ENCODE measurements at regions not wholly inside any gene's neighbourhood (a gene's known extent, or its start where the extent isn't known, plus 50 kb on each side); places are given as distances from the start of the nearest gene placed in this dataset.

DNA sequence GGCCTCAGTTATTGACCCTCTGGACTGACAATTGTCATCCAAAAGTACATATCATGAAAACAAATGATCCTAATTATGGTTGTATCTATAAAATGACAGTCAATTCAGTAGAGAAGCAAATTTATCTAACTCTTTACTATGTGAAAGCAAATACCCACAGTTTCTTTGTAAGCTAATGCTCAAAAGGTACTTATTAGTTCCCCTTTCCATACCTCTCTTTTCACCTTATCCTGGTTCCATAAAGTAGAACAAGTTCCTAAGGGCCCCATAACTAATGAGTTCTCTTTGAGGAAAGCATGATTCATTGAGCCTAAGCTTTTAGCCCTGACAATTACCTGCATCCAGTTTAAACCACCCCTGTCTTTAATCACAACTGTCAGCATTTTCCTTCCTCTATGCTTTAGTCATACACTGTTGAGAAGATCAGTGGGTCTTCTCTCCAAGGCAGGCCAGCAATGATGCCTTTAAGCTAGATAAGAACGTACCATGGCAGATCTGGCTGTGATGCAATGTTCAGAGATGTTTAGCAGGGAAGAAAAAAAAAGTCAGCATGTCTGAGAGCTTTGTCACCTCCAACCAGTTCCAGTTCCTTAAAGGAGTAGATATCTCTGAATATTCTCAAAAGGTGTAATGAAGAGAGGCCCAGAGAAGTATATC, 179.7 kb upstream of the RASGEF1B start:
- no peak for DNase-seq

DNA sequence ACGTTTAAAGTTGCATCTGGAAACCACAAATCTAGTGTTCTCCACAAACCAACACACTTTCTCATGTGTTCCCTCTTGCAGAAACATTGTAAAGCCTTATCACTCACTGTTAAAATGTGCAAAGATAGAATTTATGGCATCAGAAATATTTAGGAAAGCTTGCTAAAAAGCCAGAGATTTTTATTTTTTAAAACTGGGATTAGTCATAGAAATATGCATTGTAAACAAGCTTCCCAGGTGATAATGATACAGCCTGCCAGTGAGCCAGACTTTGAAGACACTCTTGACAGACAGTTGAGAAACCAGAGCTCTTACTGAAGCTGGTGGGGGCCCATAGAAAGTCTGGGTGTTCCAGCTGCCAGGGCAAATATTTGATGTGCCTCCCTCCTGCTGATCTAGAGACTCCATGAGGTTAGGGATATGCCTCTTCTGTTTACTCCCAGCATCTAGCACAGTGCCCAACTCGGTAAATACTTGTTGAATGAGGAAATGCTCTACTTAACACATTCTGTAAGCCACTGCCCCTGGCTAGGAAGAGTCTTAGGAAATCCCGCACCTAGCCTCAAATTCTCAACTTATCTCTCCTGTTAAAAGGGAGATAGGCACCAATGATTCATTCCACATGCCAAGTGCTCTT, 179.0 kb upstream of the RASGEF1B start:
- DNase-seq, result peak; percentile 71

DNA sequence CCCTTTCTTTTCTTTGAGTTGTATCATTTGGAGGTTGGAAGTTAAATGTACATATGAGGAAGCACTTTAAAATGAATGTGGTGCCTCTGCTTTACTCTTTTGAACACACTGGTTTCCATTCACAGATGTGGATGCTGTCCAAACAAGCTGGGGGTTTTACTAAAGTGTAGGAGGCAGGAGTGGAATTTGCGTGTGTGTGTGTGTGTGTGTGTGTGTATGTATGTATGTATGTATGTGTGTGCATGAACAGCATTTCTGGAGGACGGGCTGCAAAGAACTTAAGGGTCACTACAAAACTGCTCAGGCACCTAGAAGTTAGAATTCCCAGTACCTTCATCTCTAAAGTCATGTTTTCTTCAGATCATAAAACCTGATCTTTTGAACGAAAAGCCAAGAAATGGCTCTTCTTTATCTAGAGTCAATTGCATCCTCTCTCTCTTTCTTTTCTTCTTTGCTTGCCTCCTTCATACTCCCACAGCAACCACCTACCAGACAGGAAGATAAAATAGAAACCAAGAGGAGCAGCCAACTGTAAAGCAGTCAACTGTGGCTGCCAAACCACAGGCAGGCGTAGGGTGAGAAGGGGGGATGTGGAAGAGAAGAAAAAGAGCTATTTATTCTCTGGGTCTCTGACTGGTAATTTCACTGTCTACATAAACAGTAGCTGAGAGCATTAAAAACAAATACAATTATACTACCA, 177.0 kb upstream of the RASGEF1B start:
- no peak for DNase-seq

DNA sequence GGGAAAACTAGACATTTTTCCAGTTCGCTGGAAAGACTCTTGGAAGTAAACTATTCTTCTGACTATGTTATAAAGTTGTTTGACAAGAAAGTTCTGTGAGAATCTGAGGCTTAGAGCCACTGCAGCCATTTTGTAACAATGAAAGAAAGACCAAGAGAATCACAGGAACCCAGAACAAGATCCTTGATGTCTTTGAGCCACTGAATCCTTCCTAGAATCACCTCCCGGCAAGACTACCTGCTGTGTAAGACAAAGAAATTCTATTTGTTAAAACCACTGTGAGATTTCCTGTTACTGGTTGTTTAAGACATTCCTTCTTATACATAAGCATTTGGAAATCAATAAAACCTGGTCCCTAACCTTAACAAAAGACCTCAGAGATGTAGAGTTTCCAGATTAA, 175.7 kb upstream of the RASGEF1B start:
- no peak for DNase-seq

DNA sequence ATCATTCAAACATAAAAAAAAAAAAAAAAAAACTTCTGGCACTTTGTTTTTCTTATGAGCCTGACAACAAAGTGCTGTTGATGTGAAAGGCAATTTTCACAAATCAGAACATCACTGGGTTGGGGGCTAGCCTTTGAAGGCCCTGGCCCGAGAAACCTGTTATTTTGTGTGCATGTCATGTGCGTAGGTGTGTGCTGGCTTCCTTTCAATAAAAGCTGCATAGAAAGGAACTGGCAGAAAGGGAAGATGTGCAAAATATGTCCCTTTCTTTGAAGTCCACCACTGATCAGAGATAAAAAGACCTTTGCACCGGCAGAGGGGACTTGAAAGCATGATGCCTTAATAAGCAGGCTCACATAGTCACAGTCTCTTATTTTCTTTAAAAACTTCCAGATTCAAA, 170.8 kb upstream of the RASGEF1B start:
- DNase-seq, result no peak

DNA sequence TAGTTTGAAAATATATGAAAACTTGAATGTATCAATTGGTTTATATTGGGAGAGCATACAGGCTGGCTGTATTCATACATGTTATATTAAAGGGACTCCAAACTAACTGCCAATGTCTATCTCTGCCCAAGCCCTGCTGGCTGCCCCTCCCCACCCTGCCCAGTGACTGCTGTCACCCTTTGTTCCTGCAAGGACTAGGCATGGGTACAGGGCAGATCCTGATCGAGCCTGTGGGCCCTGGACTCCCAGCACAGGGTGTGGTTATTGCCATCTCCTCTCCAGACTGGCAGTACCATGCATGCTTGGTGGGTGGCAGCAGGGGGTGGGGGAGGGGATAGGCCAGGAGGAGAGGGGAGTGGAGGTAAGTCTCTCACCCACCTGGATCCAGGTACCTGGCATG, 167.5 kb upstream of the RASGEF1B start:
- no peak for DNase-seq

DNA sequence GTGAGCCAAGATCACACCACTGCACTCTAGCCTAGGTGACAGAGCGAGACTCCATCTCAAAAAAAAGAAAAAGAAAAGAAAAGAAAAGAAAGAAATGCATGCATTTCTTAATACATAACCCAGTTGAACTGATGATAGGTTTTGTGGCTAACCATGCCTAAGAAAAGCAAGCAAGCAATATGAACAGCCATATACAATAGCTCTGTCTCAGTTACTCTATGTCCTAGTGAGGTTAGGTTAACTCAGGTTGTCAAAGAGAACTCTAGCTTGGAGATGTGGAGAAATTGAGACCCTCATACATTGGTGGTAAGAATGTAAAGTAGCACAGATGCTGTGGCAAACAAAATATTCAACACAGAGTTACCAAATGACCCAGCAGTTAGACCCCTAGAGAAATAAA, 167.0 kb upstream of the RASGEF1B start:
- DNase-seq, result no peak

DNA sequence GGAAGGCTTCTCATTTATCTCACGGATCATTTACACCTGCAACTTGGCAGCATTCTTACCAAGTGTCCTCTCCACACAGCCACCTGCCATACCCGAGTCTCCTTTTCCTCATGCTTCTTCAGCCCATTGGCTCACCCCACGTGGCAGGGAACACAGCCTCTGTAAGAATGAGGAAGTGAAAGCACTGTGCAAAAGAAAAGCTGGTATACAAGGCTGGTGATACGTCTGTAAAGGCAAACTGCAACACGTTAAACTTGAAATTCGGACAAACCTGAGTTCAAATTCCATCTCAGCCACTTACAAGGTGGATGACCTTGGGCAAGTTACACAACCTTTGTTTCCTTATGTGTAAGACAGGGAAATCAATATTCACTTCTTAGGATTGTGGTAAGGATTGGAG, 164.0 kb upstream of the RASGEF1B start:
- no peak for DNase-seq

DNA sequence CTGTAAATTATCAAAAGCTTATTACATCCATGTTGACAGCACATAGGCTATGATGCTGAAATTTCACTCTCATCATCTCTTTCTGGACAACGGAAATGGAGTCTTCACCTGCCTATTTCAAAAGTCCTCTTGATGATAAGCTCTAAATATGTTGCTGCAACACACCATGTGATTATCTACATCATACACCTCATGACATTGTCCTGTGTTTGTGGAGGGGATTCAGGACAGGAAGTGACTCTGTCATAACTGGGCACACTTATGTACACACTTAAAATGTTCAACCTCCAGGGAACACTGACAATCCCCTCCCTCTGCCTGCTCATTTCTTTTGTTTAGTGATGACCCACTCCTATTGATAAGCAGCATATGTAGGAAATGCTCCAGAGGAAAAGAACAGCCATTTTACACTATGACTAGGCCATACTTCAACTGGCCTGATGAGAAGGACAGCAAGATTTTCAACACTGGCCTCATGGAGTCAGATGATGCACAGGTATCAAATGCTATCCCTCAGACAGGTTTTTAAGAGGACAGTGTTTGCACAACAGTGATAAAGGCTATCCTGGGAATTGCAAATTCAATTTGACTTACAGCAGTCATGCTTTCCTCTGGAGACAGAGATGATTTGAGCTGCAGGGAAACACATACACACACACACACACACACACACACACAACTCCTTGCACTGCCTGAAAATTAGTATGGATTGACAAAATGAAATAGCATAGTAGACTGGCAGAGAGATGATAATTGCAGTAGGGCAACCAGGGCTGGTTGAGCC, 163.3 kb upstream of the RASGEF1B start:
- DNase-seq, result no peak

DNA sequence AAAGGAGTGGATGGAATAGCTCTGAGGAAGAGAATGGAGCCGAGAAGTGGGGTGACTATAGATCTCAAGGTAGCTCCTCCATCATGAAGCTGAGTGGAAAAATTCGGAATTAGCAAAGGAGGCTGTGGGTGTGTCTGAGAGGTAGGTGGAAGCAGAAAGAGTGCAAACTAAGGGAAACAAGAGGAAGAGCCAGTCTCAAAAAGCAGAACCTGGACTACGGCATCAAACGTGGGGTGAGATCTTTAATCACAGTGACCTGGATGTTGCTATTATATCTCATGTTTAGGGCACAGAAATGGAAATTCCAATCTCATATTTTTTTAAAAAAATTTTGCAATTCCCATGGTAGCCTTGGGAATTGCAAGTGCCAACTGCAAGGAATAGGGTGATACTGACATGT, 162.5 kb upstream of the RASGEF1B start:
- DNase-seq, result no peak

DNA sequence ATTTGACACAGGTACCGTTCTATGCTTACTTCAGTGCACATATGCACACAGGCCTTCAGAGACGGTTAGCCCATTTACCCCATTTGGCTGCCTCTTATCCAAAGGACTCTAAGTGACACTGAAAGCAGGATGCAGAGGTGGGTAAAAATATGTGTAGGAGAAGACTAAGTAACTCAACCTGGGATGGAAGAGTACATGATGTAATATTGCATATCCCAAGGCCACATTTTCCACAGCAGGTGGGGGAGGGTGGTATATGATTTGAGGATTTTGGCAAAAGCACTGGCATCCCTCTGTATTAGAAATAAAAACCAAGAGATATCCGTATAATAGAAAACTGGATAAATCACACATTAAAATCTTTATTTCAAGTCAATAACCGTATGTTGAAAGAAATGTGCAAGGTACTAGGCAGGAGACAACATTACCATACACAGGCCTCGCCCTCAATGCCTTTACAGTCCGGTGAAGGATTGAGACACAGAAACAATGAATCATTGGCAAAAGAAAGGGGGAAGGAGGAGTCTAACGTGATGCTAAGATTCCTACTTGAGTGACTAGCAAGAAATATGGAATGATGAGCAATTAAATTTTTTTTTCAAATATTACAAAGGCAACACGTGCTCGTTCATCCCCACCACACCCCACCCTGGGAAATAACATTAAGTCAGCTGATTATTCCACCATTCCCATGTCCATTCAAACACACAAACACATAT, 161.0 kb upstream of the RASGEF1B start:
- no peak for DNase-seq

DNA sequence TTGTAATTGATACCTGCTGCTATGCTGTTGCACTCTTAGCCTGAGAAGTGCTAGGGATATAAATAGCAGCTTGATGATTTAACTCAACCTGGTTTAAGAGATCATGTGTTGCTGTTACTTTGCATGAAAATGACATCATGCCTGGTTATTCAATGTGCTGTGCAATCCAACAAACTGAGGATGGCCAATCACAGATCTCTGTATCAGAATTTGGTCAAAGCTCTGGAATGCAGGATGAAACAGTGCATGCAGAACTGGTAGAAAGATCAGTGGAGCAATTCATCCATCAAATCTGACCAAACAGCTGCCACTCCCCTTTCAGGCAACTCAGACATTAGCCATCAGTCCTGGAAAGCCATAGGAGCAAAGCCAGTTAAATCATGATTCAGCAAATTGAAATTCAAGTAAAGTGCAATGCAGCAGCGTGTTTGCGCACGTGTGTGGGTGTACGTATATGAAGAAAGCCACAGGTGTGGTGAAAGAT, 160.3 kb upstream of the RASGEF1B start:
- no peak for DNase-seq

DNA sequence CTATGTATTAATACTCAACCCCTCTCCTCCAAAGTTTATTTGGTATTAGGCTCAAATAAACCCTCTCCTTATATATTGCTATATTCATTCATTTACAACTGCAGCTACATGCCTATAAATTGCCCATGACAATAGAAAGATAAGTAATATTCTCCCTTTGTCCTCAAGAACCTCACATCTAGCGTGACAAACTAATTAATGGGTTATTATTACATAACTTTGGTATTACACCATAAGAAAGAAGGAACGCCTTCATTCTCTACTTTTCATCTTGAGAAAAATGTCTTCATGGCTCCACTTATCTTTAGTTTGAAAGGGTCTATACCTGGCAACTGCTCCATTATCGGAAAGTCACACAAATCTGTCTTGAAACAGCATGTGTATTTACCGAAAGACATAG, 157.7 kb upstream of the RASGEF1B start:
- no peak for DNase-seq

DNA sequence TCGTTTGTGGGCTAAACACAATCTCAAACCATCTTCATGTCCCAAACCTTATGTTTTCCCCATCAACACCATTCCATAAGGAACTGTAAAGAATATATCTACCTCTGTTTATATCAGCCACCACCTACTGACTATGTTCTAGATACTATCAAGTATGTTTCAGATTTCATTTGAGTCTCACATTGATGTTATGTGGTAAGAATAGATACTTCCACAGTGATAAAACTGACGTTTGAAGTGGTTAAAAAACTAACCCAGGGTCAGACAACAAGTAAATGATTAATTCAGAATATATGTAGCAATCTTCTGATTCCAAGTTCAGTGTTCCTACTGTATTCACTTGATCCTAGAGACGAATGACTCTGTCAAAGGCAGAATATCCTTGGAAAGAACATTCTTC, 156.8 kb upstream of the RASGEF1B start:
- no peak for DNase-seq

DNA sequence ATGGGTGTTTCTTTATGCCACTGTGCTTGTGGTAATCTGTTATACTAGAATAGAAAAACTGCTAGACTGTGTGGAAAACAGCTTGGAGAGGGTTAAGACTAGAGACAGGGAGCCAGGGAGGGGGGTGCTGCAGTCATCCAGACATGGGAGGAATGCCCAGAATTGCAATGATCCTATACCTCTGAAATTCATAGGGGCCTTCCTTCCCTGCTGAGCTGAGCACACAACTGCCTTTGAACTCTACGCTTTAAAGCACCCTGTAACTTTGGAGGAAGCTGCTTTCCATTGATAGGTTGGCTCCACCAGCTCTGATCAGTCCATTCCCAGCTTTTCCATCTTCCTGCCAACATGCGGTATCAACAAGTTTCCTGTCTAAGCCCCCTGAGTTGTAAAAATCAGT, 155.9 kb upstream of the RASGEF1B start:
- DNase-seq, result no peak

DNA sequence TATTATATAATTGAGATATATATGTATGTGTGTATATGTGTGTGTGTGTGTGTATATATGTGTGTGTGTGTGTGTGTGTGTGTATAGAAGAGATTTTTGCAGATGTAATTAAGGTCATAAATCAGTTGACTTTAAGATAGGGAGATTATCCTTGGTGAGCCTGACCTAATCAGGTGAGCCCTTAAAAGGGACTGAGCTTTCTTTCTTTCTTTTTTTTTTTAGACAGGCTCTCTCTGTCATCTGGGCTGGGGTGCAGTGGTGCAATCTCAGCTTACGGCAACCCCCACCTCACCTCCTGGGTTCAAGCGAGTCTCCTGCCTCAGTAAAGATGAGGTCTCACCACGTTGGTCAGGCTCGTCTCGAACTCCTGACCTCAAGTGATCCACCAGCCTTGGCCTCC, 155.1 kb upstream of the RASGEF1B start:
- no peak for DNase-seq

DNA sequence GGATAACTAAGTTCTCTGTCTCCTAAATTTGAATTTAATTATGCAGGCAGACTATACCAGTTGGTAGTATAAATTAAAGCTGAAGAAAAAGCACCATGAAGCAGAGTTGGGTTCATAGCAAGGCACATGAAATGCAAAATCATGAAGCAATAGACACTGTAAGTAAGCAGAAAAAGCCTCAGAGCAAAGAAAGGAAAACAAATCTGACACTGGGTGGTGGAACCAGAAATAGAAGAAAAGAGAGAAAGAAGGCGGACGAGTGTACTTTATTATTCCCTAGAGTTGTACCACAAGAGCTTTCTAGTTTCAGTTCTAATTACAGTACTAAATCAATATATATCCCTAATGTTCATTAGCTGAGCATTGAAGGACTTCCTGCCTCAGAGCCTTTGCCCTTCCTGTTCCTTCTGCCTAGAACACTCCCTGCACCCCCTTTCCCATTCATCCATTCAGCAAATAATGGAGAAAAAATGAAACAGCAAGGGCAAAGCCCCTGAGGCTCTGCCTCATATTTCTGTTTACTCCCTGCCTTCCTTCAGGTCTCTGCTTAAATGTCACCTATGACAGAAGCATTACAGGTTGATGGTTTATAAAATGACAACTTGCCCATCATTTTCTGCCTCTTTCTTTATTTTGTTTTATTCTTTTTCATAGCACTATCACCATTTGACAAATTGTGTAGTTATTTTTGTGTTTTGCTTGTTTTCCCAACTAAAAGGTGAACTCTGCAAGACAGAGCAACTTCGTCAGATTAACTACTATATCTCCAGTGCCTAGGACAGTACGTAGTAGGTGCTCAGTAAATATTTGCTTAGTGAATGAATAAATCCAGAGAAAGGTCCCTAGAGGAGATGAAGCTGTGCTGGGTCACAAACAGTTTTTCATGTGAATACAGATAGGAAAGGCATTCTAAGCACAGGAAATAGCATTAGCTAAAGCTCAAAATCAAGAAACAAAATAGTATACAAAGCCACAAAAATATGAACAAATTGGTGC, 154.0 kb upstream of the RASGEF1B start:
- DNase-seq, result no peak

DNA sequence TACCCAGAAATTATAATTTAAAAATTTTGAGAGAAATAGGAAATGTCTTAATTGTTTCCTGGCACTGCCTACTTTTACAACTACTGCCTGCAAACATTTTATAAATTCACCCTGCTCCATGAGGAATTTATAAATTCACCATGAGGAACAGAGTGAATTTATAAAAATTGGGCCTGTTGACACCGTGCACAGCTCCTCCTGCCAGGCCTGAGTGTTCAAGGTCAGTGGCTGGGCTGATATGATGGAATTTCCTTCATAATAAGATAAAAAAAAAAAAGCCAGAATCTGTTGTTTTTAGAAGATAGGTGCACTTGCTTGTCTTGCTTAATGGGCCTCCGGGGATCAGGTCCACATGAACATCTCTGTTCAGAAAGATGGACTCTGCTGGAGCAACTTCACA, 151.7 kb upstream of the RASGEF1B start:
- DNase-seq, result no peak

DNA sequence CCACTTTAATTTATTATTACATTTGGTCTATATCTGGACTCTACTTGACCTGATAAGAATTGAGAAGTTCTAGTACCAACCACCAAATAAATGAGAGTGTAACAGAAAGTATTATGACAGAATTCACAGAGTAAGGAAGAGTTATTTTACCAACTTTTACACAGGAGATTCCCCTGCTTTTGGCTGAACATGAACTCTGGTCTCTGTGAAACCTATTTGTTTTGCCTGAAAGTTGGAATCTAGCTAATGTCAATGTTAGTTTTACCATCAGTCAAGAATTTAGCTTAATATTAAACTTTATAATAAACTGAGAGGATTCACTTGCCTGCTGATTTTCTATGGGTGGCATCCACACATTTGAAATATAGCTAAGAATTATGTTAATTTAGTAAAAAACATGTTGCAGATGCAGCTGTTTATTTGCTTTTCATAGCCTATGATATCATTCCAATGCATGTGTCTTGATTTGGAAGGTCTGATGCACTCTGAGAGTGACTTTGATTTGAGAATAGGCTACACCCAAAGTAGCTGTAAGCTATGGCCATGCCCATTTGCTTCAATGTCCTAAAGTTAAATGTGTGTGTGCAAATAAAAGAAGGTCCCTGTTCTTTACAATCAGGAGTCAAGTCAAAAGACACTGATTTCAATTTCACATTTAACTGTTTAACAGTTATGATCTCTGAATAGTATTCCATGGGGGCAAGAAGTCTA, 150.9 kb upstream of the RASGEF1B start:
- DNase-seq, result no peak

DNA sequence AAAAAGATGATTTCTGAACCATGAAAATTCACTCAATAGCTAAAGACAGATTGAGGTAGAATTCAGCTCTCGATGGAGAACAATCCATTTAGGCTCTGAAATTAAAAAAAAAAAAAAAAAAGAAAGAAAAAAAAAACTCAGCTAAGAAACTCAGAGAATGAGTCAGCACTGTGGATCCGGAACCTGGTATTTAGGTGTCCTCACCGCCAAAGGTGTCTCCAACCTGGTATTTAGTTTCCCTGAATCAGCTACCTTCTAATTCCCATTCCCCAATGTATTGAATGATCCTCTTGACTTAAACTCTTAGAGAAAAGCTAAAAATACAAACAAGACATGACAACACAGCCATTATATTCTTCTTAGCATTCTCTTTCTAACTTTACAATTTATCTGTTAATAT, 150.3 kb upstream of the RASGEF1B start:
- DNase-seq, result no peak

DNA sequence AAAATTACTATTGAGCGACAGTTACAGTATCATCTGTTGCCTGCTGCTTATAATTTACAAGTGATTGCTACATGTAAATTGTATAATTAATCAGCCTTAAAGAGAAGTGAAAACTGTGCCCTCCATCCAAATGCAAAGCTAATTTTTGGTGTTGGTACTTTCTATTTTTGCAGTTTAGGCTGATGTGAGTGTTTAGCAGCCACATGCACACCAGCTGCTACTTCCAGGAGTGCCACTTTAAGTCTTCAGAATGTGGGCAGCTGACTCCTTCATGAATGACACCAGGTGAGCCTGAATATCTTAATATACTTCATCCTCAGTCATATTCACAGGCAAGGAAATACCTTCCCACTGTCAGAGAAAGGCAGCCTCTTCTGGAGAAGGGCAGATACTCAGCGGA, 149.8 kb upstream of the RASGEF1B start:
- no peak for DNase-seq
